Heart left ventricle (tissue), 13 donors: ENCODE measurements at regions not wholly inside any gene's neighbourhood (a gene's known extent, or its start where the extent isn't known, plus 50 kb on each side); places are given as distances from the start of the nearest gene placed in this dataset.

Experiments used
- POLR2A ChIP-seq, 2 donors: fragments of 450-650 bp; IDR thresholded peaks; one replicate each; pipeline ENCODE4 v1.6.1; 2017; ENCODE audit warnings: antibody characterized with exemption in 2 of 2, mild to moderate bottlenecking in 2 of 2, moderate library complexity in 2 of 2
- TF ChIP-seq, protein P1 (sequence below), 12 donors: fragments of 200-600 bp; sonication (generic) in 4 of 12; IDR thresholded peaks; one replicate each; pipeline versions ENCODE4 v1.5.0 to v1.8.0; 2018 to 2022; ENCODE audit warnings: antibody characterized with exemption in 12 of 12, mild to moderate bottlenecking in 5 of 12
- donor health status: ischemic (EF 13 %, LVEDD 7.1; RV severe dilation, severe dysfunction).
- donor health status: DM: no; HTN: yes; CAD: no.
- donor health status: DM: no; HTN: no; CAD: no.
- donor health status: ischemic (EF 25% LVEDD 6.9; RV normal size, moderate dysfunction).
- donor health status: ischemic (EF 25% LVEDD 5.7; RV mildly dilated, moderate dysfunction).
- donor health status: ischemic (EF 35%, LVEDD 5.7; RV mildly dilated, moderate dysfunction).
- donor health status: nonischemic (EF 11% LVEDD 7.7; RV severe dilation, severe dysfunction).
- donor health status: DM: yes; HTN: yes; CAD: no.
- donor health status: PGD.
- donor health status: ischemic (EF 29% LVEDD 5.4; RV normal size, mild dysfunction).
- donor health status: nonischemic (EF 23%, LVEDD 6.1; RV moderate dilation, normal function).

DNA sequence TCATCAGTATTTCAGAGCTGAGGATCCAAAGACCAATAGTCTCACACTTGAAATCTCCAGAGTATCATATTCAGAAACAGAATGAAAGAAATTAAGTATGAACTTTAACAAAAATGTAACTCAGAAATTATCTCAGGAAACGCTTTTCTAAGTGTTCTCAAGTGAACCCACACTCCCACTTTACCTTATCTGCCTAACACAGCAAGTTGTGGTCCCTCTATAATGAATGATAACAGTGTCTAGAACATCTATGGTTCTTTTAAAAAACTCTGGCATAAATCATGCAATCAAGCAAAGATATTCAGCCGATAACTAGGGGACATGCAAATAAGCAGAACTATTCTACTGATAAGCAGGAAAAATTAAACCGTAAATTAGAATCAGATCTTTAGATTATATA is 1574.2 kb downstream of the PLA2G4A start:
- TF ChIP-seq, protein P1, sequence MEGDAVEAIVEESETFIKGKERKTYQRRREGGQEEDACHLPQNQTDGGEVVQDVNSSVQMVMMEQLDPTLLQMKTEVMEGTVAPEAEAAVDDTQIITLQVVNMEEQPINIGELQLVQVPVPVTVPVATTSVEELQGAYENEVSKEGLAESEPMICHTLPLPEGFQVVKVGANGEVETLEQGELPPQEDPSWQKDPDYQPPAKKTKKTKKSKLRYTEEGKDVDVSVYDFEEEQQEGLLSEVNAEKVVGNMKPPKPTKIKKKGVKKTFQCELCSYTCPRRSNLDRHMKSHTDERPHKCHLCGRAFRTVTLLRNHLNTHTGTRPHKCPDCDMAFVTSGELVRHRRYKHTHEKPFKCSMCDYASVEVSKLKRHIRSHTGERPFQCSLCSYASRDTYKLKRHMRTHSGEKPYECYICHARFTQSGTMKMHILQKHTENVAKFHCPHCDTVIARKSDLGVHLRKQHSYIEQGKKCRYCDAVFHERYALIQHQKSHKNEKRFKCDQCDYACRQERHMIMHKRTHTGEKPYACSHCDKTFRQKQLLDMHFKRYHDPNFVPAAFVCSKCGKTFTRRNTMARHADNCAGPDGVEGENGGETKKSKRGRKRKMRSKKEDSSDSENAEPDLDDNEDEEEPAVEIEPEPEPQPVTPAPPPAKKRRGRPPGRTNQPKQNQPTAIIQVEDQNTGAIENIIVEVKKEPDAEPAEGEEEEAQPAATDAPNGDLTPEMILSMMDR (IDR thresholded peaks at IDR 0.05) = no peak
- TF ChIP-seq POLR2A (IDR thresholded peaks at IDR 0.05) = no peak
